Activated CD4-positive, alpha-beta T cell treated with anti-CD3 and anti-CD28 coated beads, Interleukin-2, amount 50 U/mL, for 4 hours (primary cell): ENCODE measurements at regions not wholly inside any gene's neighbourhood (a gene's known extent, or its start where the extent isn't known, plus 50 kb on each side); places are given as distances from the start of the nearest gene placed in this dataset.

Experiments
- DNase-seq, 2 experiments: peaks; one replicate each; pipeline ENCODE4 v3.0.0-alpha.2; 2020

- DNase-seq = no peak
Observed at GRCh38 chr10:44049301-44050015, 335.4 kb downstream of the CXCL12 start.

GRCh38 chr10:44047361-44047760 is 337.5 kb downstream of the CXCL12 start:
- DNase-seq = no peak

- no peak for DNase-seq
Observed at GRCh38 chr10:44046605-44047004, 338.3 kb downstream of the CXCL12 start.

- no peak for DNase-seq
Observed at GRCh38 chr10:44045020-44045419, 339.9 kb downstream of the CXCL12 start.

GRCh38 chr10:44044549-44044948 is 340.3 kb downstream of the CXCL12 start:
- no peak for DNase-seq

- DNase-seq = no peak
Observed at GRCh38 chr10:44043646-44044375, 341.1 kb downstream of the CXCL12 start.

GRCh38 chr10:44042926-44043602 is 341.8 kb downstream of the CXCL12 start:
- DNase-seq = no peak

- no peak for DNase-seq
Observed at GRCh38 chr10:44042075-44042770, 342.7 kb downstream of the CXCL12 start.

- no peak for DNase-seq
Observed at GRCh38 chr10:44039599-44039998, 345.3 kb downstream of the CXCL12 start.

- DNase-seq = no peak
Observed at GRCh38 chr10:44036425-44036824, 348.5 kb downstream of the CXCL12 start.

GRCh38 chr10:44035474-44036197 is 349.3 kb downstream of the CXCL12 start:
- no peak for DNase-seq

- DNase-seq = no peak
Observed at GRCh38 chr10:44034946-44035345, 350.0 kb downstream of the CXCL12 start.

- DNase-seq = no peak
Observed at GRCh38 chr10:44033008-44033407, 351.9 kb downstream of the CXCL12 start.

- DNase-seq = no peak
Observed at GRCh38 chr10:44032216-44032615, 352.7 kb downstream of the CXCL12 start.

- no peak for DNase-seq
Observed at GRCh38 chr10:44030738-44031137, 354.2 kb downstream of the CXCL12 start.

- peak in 1 of 2 experiments; percentile 6 for DNase-seq
Observed at GRCh38 chr10:44030132-44030531, 354.8 kb downstream of the CXCL12 start.

GRCh38 chr10:44028384-44029137 is 356.3 kb downstream of the CXCL12 start:
- no peak for DNase-seq

GRCh38 chr10:44024356-44025116 is 360.4 kb downstream of the CXCL12 start:
- no peak for DNase-seq

GRCh38 chr10:44023517-44023916 is 361.4 kb downstream of the CXCL12 start:
- DNase-seq = no peak

GRCh38 chr10:44022203-44022602 is 362.7 kb downstream of the CXCL12 start:
- no peak for DNase-seq
